ENCODE measurements at regions not wholly inside any gene's neighbourhood (a gene's known extent, or its start where the extent isn't known, plus 50 kb on each side); places are given as distances from the start of the nearest gene placed in this dataset.

DNA sequence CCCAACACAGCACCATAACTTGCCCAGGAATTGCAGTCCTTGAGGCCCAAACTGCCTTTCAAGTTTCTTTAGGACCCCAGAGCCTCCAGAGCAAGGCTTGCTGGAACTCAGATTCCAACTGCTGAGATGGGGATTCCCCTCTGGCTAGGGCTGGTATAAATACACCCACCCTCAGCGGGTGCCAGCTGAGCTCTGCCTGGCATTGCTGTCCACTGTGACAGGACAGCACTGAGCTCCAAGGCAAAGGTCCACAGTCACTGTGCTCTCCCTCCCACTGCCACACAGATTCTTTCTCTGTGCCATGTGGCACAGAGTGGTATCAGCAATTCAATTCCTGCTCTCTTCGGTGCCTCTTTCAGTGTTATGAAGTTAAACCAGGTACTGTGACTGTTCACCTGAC is 304.2 kb upstream of the LMCD1 start:
- DNase-seq (ENCODE audit: low spot score) = no peak

DNA sequence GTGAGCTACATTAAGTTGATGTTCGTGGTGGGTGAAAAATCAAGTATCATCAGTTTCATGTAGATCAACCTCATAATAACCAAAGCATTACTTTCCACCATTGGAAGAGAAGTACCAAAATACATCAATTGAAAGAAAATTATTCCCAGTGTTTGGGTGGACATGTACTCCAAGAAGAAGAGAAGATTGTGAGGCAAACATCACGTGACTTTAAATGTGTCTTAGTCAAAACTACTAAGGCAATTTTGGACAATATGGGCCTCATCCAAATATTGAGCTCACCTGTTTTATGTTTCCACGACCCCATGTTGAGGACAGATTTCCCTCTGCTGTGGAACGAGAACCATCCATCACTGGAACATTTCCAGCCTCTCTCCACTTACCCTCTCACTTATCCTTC is 303.0 kb upstream of the LMCD1 start:
- DNase-seq (ENCODE audit: low spot score) = no peak

DNA sequence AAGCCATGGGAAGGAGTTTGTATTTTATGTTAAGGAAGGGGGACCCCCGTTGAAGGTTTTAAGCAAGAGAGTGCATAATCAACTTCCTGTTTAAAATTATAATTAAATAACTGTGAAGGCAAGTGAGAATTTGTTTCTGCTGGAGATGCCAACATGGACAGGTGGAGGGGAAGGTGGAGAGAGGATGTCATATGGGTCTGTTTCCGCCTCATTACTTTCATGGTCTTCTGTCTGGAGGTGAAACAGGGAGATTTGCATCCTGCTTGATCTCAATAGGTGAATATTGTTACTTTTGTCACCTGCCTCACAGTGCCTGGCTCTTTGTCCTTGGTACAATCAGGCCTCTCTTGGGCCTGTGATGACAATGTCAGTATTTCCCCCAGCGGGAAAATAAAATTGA is 300.6 kb upstream of the LMCD1 start:
- DNase-seq (ENCODE audit: low spot score) = no peak

DNA sequence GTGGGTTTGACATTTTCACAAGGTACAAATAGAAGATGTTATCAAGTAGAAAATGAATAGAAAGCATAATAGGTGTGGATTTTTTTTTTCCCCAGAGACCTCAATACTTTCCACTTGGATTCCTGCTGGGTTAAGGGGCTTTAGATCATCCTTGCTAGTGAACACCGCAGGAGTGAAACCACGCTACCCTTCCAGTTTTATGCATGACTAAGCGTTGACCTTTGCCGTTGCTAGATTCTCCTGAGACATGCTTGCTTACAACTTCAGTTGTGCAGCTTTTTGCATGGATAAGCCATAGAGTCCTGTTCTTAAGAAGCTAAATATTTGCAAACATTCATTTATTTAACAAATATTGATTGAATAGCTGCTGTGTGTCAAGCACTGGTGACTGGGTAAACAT is 299.7 kb upstream of the LMCD1 start:
- DNase-seq (ENCODE audit: low spot score) = no peak

- DNase-seq (ENCODE audit: low spot score) = no peak
Observed at GRCh38 chr3:8204331-8204730, 297.3 kb upstream of the LMCD1 start.

- no peak for DNase-seq (ENCODE audit: low spot score)
Observed at GRCh38 chr3:8204853-8205650, 296.6 kb upstream of the LMCD1 start.

DNA sequence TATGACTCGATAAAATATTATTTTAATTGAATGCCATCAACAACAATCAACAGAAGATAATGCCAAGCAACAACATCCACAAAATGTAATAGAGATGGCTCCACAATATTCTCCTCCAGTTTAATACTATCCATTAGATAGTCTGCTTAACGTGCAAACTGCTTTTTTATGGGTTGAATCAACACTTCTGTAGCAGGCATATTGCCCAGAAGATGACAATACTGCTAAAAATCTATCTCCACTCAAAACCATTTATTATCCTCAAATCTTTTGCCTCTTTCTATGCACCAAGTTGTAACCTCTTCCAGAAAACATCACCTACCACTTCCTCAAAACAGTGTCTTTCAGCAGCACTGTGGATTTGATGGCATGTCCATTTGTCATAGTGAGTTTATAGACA is 295.7 kb upstream of the LMCD1 start:
- no peak for DNase-seq (ENCODE audit: low spot score)

GRCh38 chr3:8206971-8207617 is 294.5 kb upstream of the LMCD1 start:
- DNase-seq (ENCODE audit: low spot score) = no peak

DNA sequence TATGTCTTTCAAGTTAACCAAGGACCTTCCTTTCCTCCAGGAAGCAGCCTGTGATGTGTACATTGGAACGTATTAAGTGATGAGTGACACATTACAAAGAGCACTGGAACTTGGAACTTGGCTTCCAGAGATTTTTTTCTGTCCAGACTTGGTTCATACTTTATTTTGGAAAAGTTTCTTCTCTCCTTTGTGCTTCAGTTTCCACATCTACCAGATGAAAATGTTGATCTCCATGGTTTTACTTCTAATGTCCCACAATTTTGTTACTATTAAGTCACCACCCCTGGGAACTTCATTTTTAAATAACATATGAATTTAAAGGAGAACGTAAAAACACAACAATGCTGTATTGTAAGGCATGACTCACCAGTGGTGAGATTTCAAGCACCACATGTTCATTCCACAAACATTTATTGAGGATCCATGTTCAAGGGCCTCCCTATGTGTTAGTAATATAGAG is 290.7 kb upstream of the LMCD1 start:
- no peak for DNase-seq (ENCODE audit: low spot score)

- no peak for DNase-seq (ENCODE audit: low spot score)
Observed at GRCh38 chr3:8212794-8213193, 288.8 kb upstream of the LMCD1 start.

DNA sequence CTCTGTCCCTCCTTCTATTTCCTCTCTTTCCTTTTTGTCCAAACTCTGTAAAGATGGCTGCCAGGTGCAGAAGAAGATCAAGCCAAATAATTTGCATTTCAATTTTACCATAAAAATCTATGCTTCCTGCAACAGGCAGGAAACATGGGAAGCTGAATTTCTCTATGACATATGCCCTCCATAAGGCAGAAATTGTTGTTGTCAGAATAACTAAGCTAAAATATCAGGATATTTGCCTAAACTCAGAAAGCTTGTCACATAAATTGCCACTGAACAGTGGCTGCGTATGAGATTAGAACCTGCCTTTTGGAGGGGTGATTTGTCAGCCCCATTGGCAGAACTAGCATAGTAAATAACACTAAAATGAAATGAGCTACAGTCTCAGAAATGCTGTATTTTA is 288.3 kb upstream of the LMCD1 start:
- DNase-seq (ENCODE audit: low spot score) = no peak

- no peak for DNase-seq (ENCODE audit: low spot score)
Observed at GRCh38 chr3:8215821-8216220, 285.8 kb upstream of the LMCD1 start.

- no peak for DNase-seq (ENCODE audit: low spot score)
Observed at GRCh38 chr3:8218353-8218940, 283.2 kb upstream of the LMCD1 start.

DNA sequence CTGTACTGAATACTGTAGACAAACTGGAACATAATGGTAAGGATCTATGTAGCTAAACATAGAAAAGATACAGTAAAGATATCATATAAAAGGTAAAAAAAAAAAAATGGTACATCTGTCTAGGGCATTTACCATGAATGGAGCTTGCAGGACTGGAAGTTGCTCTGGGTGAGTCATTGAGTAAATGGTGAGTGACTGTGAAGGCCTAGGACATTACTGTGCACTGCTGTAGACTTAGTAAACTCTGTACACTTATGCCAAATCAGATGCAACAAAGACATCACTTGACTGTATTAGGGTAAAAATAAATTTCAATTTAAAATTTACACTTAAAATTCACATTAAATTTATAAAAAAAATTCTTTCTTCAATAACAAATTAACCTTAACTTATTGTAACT is 281.3 kb upstream of the LMCD1 start:
- DNase-seq (ENCODE audit: low spot score) = no peak

- no peak for DNase-seq (ENCODE audit: low spot score)
Observed at GRCh38 chr3:8223766-8224165, 277.9 kb upstream of the LMCD1 start.

GRCh38 chr3:8224941-8225340 is 276.7 kb upstream of the LMCD1 start:
- DNase-seq (ENCODE audit: low spot score) = no peak

DNA sequence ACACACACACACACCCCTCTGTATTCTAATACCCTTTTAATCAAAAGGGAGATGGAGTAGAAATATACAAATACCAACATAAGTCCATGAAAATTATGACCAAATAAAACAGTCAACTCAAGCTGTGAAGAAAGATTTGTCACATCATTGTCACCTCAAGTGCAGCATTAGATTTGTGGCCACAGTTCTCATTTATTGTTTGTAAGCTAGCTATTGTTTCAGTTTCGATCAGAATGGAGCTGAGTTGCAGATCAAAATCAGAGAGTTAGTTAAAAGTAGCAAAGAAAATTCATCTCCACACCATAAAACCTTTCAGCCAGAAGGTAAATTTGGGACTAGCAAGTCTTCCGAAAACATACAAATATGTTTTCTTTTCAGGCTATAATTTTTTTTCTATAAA is 267.7 kb upstream of the LMCD1 start:
- DNase-seq (ENCODE audit: low spot score) = no peak

DNA sequence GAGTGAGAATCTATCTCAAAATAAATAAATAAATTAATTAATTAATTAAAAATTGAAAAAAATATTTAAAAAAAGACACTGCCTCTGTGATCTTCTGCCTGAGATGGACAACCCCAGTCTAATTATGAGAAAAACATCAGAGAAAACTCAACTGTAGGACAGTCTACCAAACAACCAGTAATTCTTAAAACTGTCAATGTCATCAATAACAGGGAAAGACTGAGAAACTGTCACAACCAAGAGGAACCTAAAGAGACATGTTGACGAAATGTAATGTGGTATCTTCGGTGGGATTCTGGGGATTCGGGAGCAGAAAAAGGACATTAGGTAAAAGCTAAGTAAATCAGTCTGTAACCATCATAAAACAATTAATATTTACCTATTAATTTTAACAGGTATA is 265.4 kb upstream of the LMCD1 start:
- no peak for DNase-seq (ENCODE audit: low spot score)

DNA sequence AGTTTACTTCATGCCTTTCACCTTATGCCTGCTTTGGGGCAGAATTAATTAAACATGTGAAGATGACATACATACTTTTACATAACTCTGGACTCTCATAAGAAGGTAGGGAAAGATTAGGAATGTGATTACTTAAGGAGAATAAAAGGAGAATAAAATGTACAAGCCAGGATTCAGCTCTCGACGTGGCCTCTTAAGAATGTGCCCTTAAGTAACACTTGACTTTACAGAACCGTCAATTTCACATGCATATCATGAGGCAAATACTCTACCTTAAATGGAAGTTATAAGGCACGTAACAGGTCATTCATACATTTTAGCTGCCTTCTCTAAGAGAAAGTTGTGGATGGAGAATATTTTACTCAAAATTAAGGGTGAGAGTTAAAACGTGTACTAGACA is 263.7 kb upstream of the LMCD1 start:
- DNase-seq (ENCODE audit: low spot score) = no peak

- no peak for DNase-seq (ENCODE audit: low spot score)
Observed at GRCh38 chr3:8238432-8238831, 263.2 kb upstream of the LMCD1 start.

DNA sequence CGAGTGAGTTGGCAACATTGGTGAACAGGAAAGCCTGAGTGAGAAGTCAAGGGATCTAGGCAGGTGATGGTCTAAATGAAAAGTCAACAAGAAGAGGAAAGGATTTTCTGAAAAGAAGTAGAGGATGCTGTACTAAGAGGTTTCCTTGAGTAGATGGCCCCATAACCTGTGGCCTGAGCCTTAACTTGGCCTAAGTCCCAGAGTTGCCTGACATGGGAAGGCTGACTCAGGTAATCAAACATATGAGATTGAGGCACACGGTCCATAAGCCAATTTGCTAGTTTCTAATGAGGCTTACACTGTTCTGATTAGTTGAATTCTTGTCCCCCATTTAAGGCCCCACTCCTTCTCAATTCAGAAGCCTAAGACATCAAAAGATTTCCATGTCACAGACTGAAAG is 262.5 kb upstream of the LMCD1 start:
- no peak for DNase-seq (ENCODE audit: low spot score)

DNA sequence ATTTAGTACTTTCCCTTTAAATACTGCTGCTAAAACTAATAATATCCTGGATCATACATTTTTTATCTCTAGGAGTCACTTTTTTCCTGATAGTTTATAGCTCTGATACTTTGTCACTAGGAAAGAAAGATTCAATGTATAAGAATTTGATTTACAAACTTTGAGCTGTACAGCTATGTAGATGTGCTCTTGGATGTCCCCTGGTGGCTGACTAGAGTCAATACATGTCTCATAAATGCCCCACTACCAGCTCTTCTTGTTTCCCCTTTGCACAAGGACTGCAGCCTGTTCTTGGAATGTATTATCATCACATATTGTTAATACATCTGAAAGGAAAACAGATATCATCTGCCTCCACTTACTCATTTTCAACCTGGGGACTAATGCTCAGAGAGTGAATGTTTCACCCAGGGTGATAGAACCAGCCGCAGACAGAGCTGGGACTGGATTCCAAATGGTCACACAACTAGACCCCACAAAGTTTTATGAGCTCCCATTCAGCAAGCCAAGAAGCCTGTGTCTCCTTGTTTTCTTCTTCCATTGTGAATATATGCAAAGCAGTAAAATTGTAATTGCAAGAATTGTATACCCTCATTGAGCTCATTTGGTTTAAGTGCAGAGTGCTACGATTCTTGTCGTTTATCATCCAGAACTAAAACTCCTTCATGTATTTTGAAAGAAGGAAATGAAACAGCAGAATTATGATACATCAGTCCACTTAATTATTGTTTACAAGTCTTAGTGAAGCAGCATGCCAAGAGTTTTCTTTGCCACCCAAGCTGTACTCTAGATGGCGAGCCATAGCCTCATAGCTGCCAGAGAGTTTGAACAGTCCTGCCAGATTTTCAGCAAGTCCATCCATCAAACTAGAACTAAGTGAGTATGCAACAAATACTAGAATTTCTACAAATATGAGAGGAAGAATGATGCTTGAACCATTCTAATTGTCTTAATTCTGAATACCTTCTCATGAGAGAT is 261.6 kb upstream of the LMCD1 start:
- DNase-seq (ENCODE audit: low spot score) = peak; percentile 64

Measured in SK-N-DZ (cell line).